B cell (primary cell): ENCODE measurements at regions not wholly inside any gene's neighbourhood (a gene's known extent, or its start where the extent isn't known, plus 50 kb on each side); places are given as distances from the start of the nearest gene placed in this dataset.

Experiments
- ATAC-seq: fragments of 200-7000 bp; cut with Tn5 transposase; one replicate; pipeline ENCODE4 v1.10.0; 2021; ENCODE audit warnings: low read depth, mild to moderate bottlenecking, moderate number of reproducible peaks, moderate library complexity
- CTCF ChIA-PET: fragments of 350-600 bp; sonication (Branson Sonifier 250); formaldehyde crosslinking; loops from one replicate; lab custom pipeline; 2021; ENCODE audit warnings: antibody characterized with exemption, inconsistent platforms; lab: Charles Lee
- POLR2A ChIA-PET: fragments of 350-600 bp; sonication (Branson Sonifier 250); formaldehyde crosslinking; loops from one replicate; lab custom pipeline; 2021; ENCODE audit warnings: antibody characterized with exemption; lab: Charles Lee
- DNase-seq: peaks from one replicate; pipeline ENCODE4 v3.0.0; 2013
- H2AFZ ChIP-seq: 2 replicates; pipeline ENCODE4 v1.6.1; 2012; ENCODE audit warnings: mild to moderate bottlenecking, low read depth, low read length; ENCODE audit not compliant: insufficient read depth, poor library complexity, severe bottlenecking
- H3K27ac ChIP-seq, 2 donors: 1 replicate in 1 of 2; 2 replicates in 1 of 2; pipeline ENCODE4 v1.5.1; 2012 to 2013; ENCODE audit warnings: low read length in 2 of 2, mild to moderate bottlenecking in 2 of 2, moderate library complexity in 1 of 2
- H3K27me3 ChIP-seq, 4 experiments: fragments of 200-600 bp in 1 of 4; sonication (generic) in 1 of 4; replicated peaks in 1 of 4; 1 replicate in 2 of 4; 2 replicates in 2 of 4; pipeline versions ENCODE4 v1.6.1 to v1.7.0; 2013 to 2016; ENCODE audit warnings: low read length in 3 of 4, mild to moderate bottlenecking in 2 of 4, mixed read lengths in 1 of 4, moderate library complexity in 1 of 4; ENCODE audit not compliant: insufficient read depth in 4 of 4, control insufficient read depth in 3 of 4; ENCODE audit errors: control extremely low read depth in 1 of 4
- H3K36me3 ChIP-seq, 2 experiments: replicated peaks in 1 of 2; 1 replicate in 1 of 2; 2 replicates in 1 of 2; pipeline versions ENCODE4 v1.6.1 to v1.7.1; 2013; ENCODE audit warnings: low read length in 1 of 2; ENCODE audit not compliant: insufficient read depth in 2 of 2, control insufficient read depth in 1 of 2; ENCODE audit errors: control extremely low read depth in 1 of 2, extremely low read depth in 1 of 2
- H3K4me1 ChIP-seq, 2 donors: fragments of 200-600 bp in 1 of 2; sonication (generic) in 1 of 2; 1 replicate in 1 of 2; 2 replicates in 1 of 2; pipeline versions ENCODE4 v1.5.1 to v1.6.1; 2013 to 2017; ENCODE audit warnings: low read length in 2 of 2; ENCODE audit not compliant: control insufficient read depth in 2 of 2, insufficient read depth in 2 of 2
- H3K4me2 ChIP-seq: replicated peaks from 2 replicates; pipeline ENCODE3; 2012; ENCODE audit warnings: mild to moderate bottlenecking, low read depth, low read length; ENCODE audit not compliant: poor library complexity, severe bottlenecking
- H3K4me3 ChIP-seq, 5 experiments: fragments of 200-600 bp in 1 of 5; sonication (generic) in 1 of 5; 1 replicate in 3 of 5; 2 replicates in 2 of 5; pipeline versions ENCODE4 v1.5.1 to v1.7.0; 2011 to 2016; ENCODE audit warnings: low read length in 4 of 5, mild to moderate bottlenecking in 4 of 5, low read depth in 2 of 5, control low read depth in 1 of 5, moderate library complexity in 1 of 5; ENCODE audit not compliant: insufficient read depth in 1 of 5; ENCODE audit errors: control extremely low read depth in 1 of 5, extremely low read depth in 1 of 5
- H3K79me2 ChIP-seq: fragments of 200-600 bp; sonication (generic); one replicate; pipeline ENCODE4 v1.6.0; 2016; ENCODE audit warnings: low read length; ENCODE audit not compliant: control insufficient read depth, insufficient read depth
- H3K9ac ChIP-seq: fragments of 200-600 bp; sonication (generic); 2 replicates; pipeline ENCODE4 v1.6.1; 2017; ENCODE audit warnings: mild to moderate bottlenecking, low read length, moderate library complexity
- H3K9me3 ChIP-seq, 3 donors: one replicate each; pipeline versions ENCODE4 v1.6.1 to v1.7.1; 2013; ENCODE audit warnings: low read length in 2 of 3; ENCODE audit not compliant: control insufficient read depth in 2 of 3, insufficient read depth in 1 of 3; ENCODE audit errors: control extremely low read depth in 1 of 3
- H4K20me1 ChIP-seq: 2 replicates; pipeline ENCODE4 v1.6.0; 2012; ENCODE audit warnings: mild to moderate bottlenecking, low read length; ENCODE audit not compliant: insufficient read depth, control insufficient read depth, poor library complexity, severe bottlenecking
- H3K27ac Mint-ChIP-seq: one replicate; pipeline ENCODE4 v1.8.0; 2021; ENCODE audit warnings: mixed read lengths
- H3K27me3 Mint-ChIP-seq: one replicate; pipeline ENCODE4 v1.8.0; 2021; ENCODE audit warnings: mixed read lengths
- H3K4me1 Mint-ChIP-seq: one replicate; pipeline ENCODE4 v1.8.0; 2021; ENCODE audit warnings: mixed read lengths
- H3K4me3 Mint-ChIP-seq: one replicate; pipeline ENCODE4 v1.8.0; 2021; ENCODE audit warnings: mixed read lengths
- H3K9me3 Mint-ChIP-seq: one replicate; pipeline ENCODE4 v1.8.0; 2022; ENCODE audit warnings: mixed read lengths; ENCODE audit not compliant: insufficient read depth
- CTCF ChIP-seq: fragments of 200-600 bp; IDR thresholded peaks from one replicate; pipeline ENCODE4 v1.8.0; 2022; ENCODE audit warnings: antibody characterized with exemption, mild to moderate bottlenecking
- EZH2 ChIP-seq: IDR thresholded peaks from 2 replicates; pipeline ENCODE4 v1.6.1; 2012; ENCODE audit warnings: borderline replicate concordance, low read depth, mild to moderate bottlenecking, moderate library complexity, low read length; ENCODE audit not compliant: insufficient read depth, poor library complexity, severe bottlenecking
- WGBS: methylation state at CpG from one replicate; pipeline ENCODE4 v1.1.5; 2013; ENCODE audit warnings: missing lambda C conversion rate; ENCODE audit not compliant: insufficient coverage; 5-methylcytosine and 5-hydroxymethylcytosine counted together
- intact Hi-C: fragments of 100-400 bp; cut with micrococcal nuclease; formaldehyde crosslinking; loops from one replicate; pipeline ENCODE4 v1.10.0; 2022

GRCh38 chr2:8486141-8486540 lies 195.7 kb upstream of the ID2 start:
- H3K4me1 Mint-ChIP-seq: peaks cover 32% of the 10 kb centered on the region
- POLR2A ChIA-PET: no interaction called here
- Histone ChIP-seq H3K4me2 (no peak overlapping the region), H3K36me3 (no peaks in the 10 kb centered on the region), H4K20me1 (no peaks in the 10 kb centered on the region), H3K9ac (no peak overlapping the region), H3K9me3 (peaks cover 0 to 41% (median 3%) of the 10 kb centered on the region in 3 donors), H3K27ac (no peak overlapping the region), H3K27me3 (peaks cover 2 to 81% (median 64%) of the 10 kb centered on the region in 4 experiments), H3K4me3 (no peak overlapping the region), H3K4me1 (peaks cover 32 to 36% of the 10 kb centered on the region in 2 donors), H3K79me2 (no peaks in the 10 kb centered on the region), H2AFZ (no peak overlapping the region)
- peaks cover 85% of the 10 kb centered on the region for H3K27me3 Mint-ChIP-seq
- intact Hi-C loops: no loop called here
- CTCF ChIA-PET: interaction anchor here (0.7 kb wide), 1 partner anchor 43 kb away, joined by 3 read pairs; no protein-coding TSS in a partner anchor
- WGBS: no CpG with 5 or more reads among the region's 4 CpGs
- H3K27ac Mint-ChIP-seq: no peak overlapping the region
- DNase-seq: no peak
- ATAC-seq: no peak
- no peak overlapping the region for H3K4me3 Mint-ChIP-seq
- TF ChIP-seq EZH2 (no peak), CTCF (no peak)
- no peaks in the 10 kb centered on the region for H3K9me3 Mint-ChIP-seq

GRCh38 chr2:8487461-8487932 lies 194.4 kb upstream of the ID2 start:
- H4K20me1 ChIP-seq: no peaks in the 10 kb centered on the region
- H3K9ac ChIP-seq: peak overlapping the region; percentile 30
- Mint-ChIP-seq H3K4me3 (peak overlapping the region; percentile 83), H3K4me1 (peaks cover 22% of the 10 kb centered on the region), H3K27ac (no peak overlapping the region), H3K9me3 (no peaks in the 10 kb centered on the region), H3K27me3 (peaks cover 85% of the 10 kb centered on the region)
- H3K36me3 ChIP-seq: no peaks in the 10 kb centered on the region
- DNase-seq: no peak
- H3K4me3 ChIP-seq: peak overlapping the region in 2 of 5 experiments; percentile 32 to 34
- no peak overlapping the region for H2AFZ ChIP-seq
- WGBS: 9% methylated on average over 8 of the region's 16 CpGs
- ChIA-PET POLR2A (no interaction called here), CTCF (no interaction called here)
- H3K4me2 ChIP-seq: peak overlapping the region; percentile 64
- no peak overlapping the region for H3K27ac ChIP-seq
- H3K79me2 ChIP-seq: no peaks in the 10 kb centered on the region
- TF ChIP-seq EZH2 (no peak), CTCF (no peak)
- H3K4me1 ChIP-seq: peaks cover 20 to 23% of the 10 kb centered on the region in 2 donors
- H3K9me3 ChIP-seq: peaks cover 0 to 37% (median 3%) of the 10 kb centered on the region in 3 donors
- H3K27me3 ChIP-seq: peaks cover 2 to 76% (median 61%) of the 10 kb centered on the region in 4 experiments
- ATAC-seq: no peak
- intact Hi-C loops: no loop called here
